Liver (tissue), 7 donors: ENCODE measurements at regions not wholly inside any gene's neighbourhood (a gene's known extent, or its start where the extent isn't known, plus 50 kb on each side); places are given as distances from the start of the nearest gene placed in this dataset.

Experiments
- DNase-seq: peaks from one replicate; pipeline ENCODE4 v3.0.0-alpha.2; 2017; ENCODE audit warnings: low spot score
- H3K27ac ChIP-seq, 2 donors: one replicate each; pipeline ENCODE4 v1.7.0; 2013; ENCODE audit warnings: inconsistent platforms in 2 of 2, low read length in 2 of 2, control low read depth in 1 of 2, low read depth in 1 of 2, mild to moderate bottlenecking in 1 of 2
- H3K27me3 ChIP-seq, 4 donors: one replicate each; pipeline versions ENCODE4 v1.6.1 to v1.7.0; 2013; ENCODE audit warnings: low read length in 3 of 4, inconsistent platforms in 1 of 4, mild to moderate bottlenecking in 1 of 4, moderate library complexity in 1 of 4; ENCODE audit not compliant: control insufficient read depth in 4 of 4, insufficient read depth in 4 of 4
- H3K36me3 ChIP-seq, 4 donors: one replicate each; pipeline versions ENCODE4 v1.6.1 to v1.7.0; 2013; ENCODE audit warnings: low read length in 3 of 4, mild to moderate bottlenecking in 3 of 4, low read depth in 1 of 4, moderate library complexity in 1 of 4; ENCODE audit not compliant: control insufficient read depth in 4 of 4, insufficient read depth in 3 of 4
- H3K4me1 ChIP-seq, 4 donors: one replicate each; pipeline versions ENCODE4 v1.6.1 to v1.7.0; 2013; ENCODE audit warnings: low read length in 3 of 4, mild to moderate bottlenecking in 3 of 4, moderate library complexity in 1 of 4; ENCODE audit not compliant: control insufficient read depth in 4 of 4, insufficient read depth in 4 of 4
- H3K4me3 ChIP-seq, 3 donors: one replicate each; pipeline versions ENCODE4 v1.6.1 to v1.7.0; 2013; ENCODE audit warnings: low read length in 3 of 3, control low read depth in 1 of 3, low read depth in 1 of 3, mild to moderate bottlenecking in 1 of 3
- H3K9ac ChIP-seq, 2 donors: one replicate each; pipeline ENCODE4 v1.7.0; 2013; ENCODE audit warnings: low read length in 2 of 2, mild to moderate bottlenecking in 2 of 2, moderate library complexity in 2 of 2, control low read depth in 1 of 2, low read depth in 1 of 2
- H3K9me3 ChIP-seq, 4 donors: one replicate each; pipeline versions ENCODE4 v1.6.1 to v1.7.0; 2013; ENCODE audit warnings: low read length in 3 of 4; ENCODE audit not compliant: control insufficient read depth in 4 of 4
- ATF3 ChIP-seq: IDR thresholded peaks from 2 replicates; pipeline ENCODE4 v1.6.1; 2016; ENCODE audit warnings: antibody characterized with exemption
- EGR1 ChIP-seq, 2 donors: IDR thresholded peaks; 2 replicates each; pipeline ENCODE4 v1.6.1; 2016 to 2018; ENCODE audit warnings: antibody characterized with exemption in 2 of 2, low read depth in 2 of 2
- FOXA2 ChIP-seq: IDR thresholded peaks from 2 replicates; pipeline ENCODE4 v1.6.1; 2016; ENCODE audit warnings: antibody characterized with exemption
- GABPA ChIP-seq, 2 donors: IDR thresholded peaks in 1 of 2; conservative IDR thresholded peaks in 1 of 2; 2 replicates each; pipeline ENCODE4 v1.6.1; 2016; ENCODE audit warnings: antibody characterized with exemption in 2 of 2, mild to moderate bottlenecking in 1 of 2, moderate library complexity in 1 of 2
- HNF4G ChIP-seq: IDR thresholded peaks from 2 replicates; pipeline ENCODE4 v1.6.1; 2016; ENCODE audit warnings: antibody characterized with exemption
- NR2F2 ChIP-seq: IDR thresholded peaks from 2 replicates; pipeline ENCODE4 v1.6.1; 2016; ENCODE audit warnings: antibody characterized with exemption
- RAD21 ChIP-seq, 2 donors: IDR thresholded peaks; 2 replicates each; pipeline ENCODE4 v1.6.1; 2016; ENCODE audit warnings: antibody characterized with exemption in 2 of 2, mild to moderate bottlenecking in 2 of 2
- REST ChIP-seq: IDR thresholded peaks from 2 replicates; pipeline ENCODE4 v1.6.1; 2016; ENCODE audit warnings: antibody characterized with exemption, mild to moderate bottlenecking
- RXRA ChIP-seq, 2 donors: IDR thresholded peaks; 2 replicates each; pipeline ENCODE4 v1.6.1; 2017 to 2018; ENCODE audit warnings: antibody characterized with exemption in 2 of 2, mild to moderate bottlenecking in 1 of 2
- SP1 ChIP-seq: IDR thresholded peaks from 2 replicates; pipeline ENCODE4 v1.6.1; 2018; ENCODE audit warnings: antibody characterized with exemption, mild to moderate bottlenecking
- ZBTB33 ChIP-seq: IDR thresholded peaks from 2 replicates; pipeline ENCODE4 v1.6.1; 2016; ENCODE audit warnings: antibody characterized with exemption
- WGBS: extraction: QIAGEN DNeasy Blood & Tissue Kit; methylation state at CpG from one replicate; pipeline ENCODE4 v1.1.7; 2013; 5-methylcytosine and 5-hydroxymethylcytosine counted together
- donor health status: healthy.
- donor health status: healthy.
- donor health status: healthy.
- donor health status: healthy.

GRCh38 chr2:17125989-17126620 is 392.1 kb downstream of the RAD51AP2 start:
- Histone ChIP-seq H3K9ac (no peak overlapping the region), H3K27ac (no peak overlapping the region), H3K27me3 (peaks cover 0 to 5% (median 0%) of the 10 kb centered on the region in 4 donors), H3K9me3 (no peaks in the 10 kb centered on the region), H3K4me1 (no peaks in the 10 kb centered on the region), H3K36me3 (no peaks in the 10 kb centered on the region), H3K4me3 (no peak overlapping the region)
- WGBS, result 71% methylated on average over 4 of the region's 4 CpGs
- DNase-seq, result no peak
- no peak for TF ChIP-seq RXRA (IDR thresholded peaks at IDR 0.05)
- no peak for TF ChIP-seq SP1
- no peak for TF ChIP-seq GABPA (IDR thresholded peaks at IDR 0.05 in 1 of 2, conservative IDR thresholded peaks at IDR 0.05 in 1 of 2)
- TF ChIP-seq HNF4G, result no peak
- TF ChIP-seq FOXA2, result no peak
- no peak for TF ChIP-seq ATF3
- no peak for TF ChIP-seq RAD21 (IDR thresholded peaks at IDR 0.05)

GRCh38 chr2:17124575-17125318 is 393.5 kb downstream of the RAD51AP2 start:
- WGBS, result 73% methylated on average over 1 of the region's 1 CpG
- TF ChIP-seq ZBTB33, result no peak
- no peak for TF ChIP-seq REST
- no peak for TF ChIP-seq NR2F2
- no peak for TF ChIP-seq EGR1 (IDR thresholded peaks at IDR 0.05; ENCODE audit: low read depth in 2 of 2)
- H3K4me3 ChIP-seq, result no peak overlapping the region
- no peak overlapping the region for H3K27ac ChIP-seq
- DNase-seq, result no peak
- H3K27me3 ChIP-seq, result peaks cover 0 to 5% (median 0%) of the 10 kb centered on the region in 4 donors
- no peaks in the 10 kb centered on the region for H3K36me3 ChIP-seq
- no peak overlapping the region for H3K9ac ChIP-seq
- H3K4me1 ChIP-seq, result no peaks in the 10 kb centered on the region
- no peaks in the 10 kb centered on the region for H3K9me3 ChIP-seq
